Testis (tissue), 2 donors: ENCODE measurements at regions not wholly inside any gene's neighbourhood (a gene's known extent, or its start where the extent isn't known, plus 50 kb on each side); places are given as distances from the start of the nearest gene placed in this dataset.

Experiments
- DNase-seq: peaks from one replicate; pipeline ENCODE4 v3.0.0-alpha.2; 2019
- H3K27ac ChIP-seq, 2 donors: fragments of 200-600 bp; sonication (generic); one replicate each; pipeline ENCODE4 v1.5.1; 2019
- H3K27me3 ChIP-seq: fragments of 200-600 bp; sonication (generic); one replicate; pipeline ENCODE4 v1.5.1; 2019
- H3K36me3 ChIP-seq: fragments of 200-600 bp; sonication (generic); one replicate; pipeline ENCODE4 v1.5.1; 2017; ENCODE audit warnings: low read depth; ENCODE audit errors: missing control alignments
- H3K4me1 ChIP-seq: fragments of 200-600 bp; sonication (generic); one replicate; pipeline ENCODE4 v1.5.1; 2019
- H3K4me3 ChIP-seq, 2 donors: fragments of 200-600 bp; sonication (generic); one replicate each; pipeline ENCODE4 v1.5.1; 2017 to 2019
- H3K9me3 ChIP-seq: fragments of 200-600 bp; sonication (generic); one replicate; pipeline ENCODE4 v1.5.1; 2017
- CTCF ChIP-seq, 3 experiments: fragments of 450-650 bp in 2 of 3; fragments of 200-600 bp in 1 of 3; sonication (generic) in 1 of 3; IDR thresholded peaks; one replicate each; pipeline ENCODE4 v1.5.1; 2016 to 2019; ENCODE audit warnings: antibody characterized with exemption in 3 of 3, mild to moderate bottlenecking in 2 of 3, moderate library complexity in 1 of 3
- POLR2A ChIP-seq: fragments of 450-650 bp; IDR thresholded peaks from one replicate; pipeline ENCODE4 v1.6.1; 2017; ENCODE audit warnings: antibody characterized with exemption, mild to moderate bottlenecking, moderate library complexity
- WGBS, 2 donors: methylation state at CpG; one replicate each; pipeline ENCODE4 v1.1.5; 2018; 5-methylcytosine and 5-hydroxymethylcytosine counted together
- intact Hi-C: fragments of 100-400 bp; cut with DNase I; formaldehyde crosslinking; loops from one replicate; pipeline ENCODE4 v1.15.1; 2023; ENCODE audit warnings: low total_unique reads

GRCh38 chr12:115060477-115061168, 376.6 kb upstream of the TBX3 start:
- no peaks in the 10 kb centered on the region for H3K9me3 ChIP-seq
- TF ChIP-seq CTCF (IDR thresholded peaks at IDR 0.05) (no peak), POLR2A (no peak)
- H3K4me1 ChIP-seq: no peaks in the 10 kb centered on the region
- H3K36me3 ChIP-seq: no peaks in the 10 kb centered on the region
- no peak for DNase-seq
- no peaks in the 10 kb centered on the region for H3K27me3 ChIP-seq
- no peak overlapping the region for H3K27ac ChIP-seq
- 89 to 90% methylated on average over 6 of the region's 6 CpGs for WGBS, 2 donors
- H3K4me3 ChIP-seq: no peak overlapping the region
- intact Hi-C loops: no loop called here

- intact Hi-C loops: no loop called here
- no peaks in the 10 kb centered on the region for H3K27me3 ChIP-seq
- H3K4me1 ChIP-seq: no peaks in the 10 kb centered on the region
- TF ChIP-seq CTCF (IDR thresholded peaks at IDR 0.05) (no peak), POLR2A (no peak)
- no peak overlapping the region for H3K27ac ChIP-seq
- H3K9me3 ChIP-seq: no peaks in the 10 kb centered on the region
- no peak overlapping the region for H3K4me3 ChIP-seq
- 78 to 87% methylated on average over 1 of the region's 1 CpG for WGBS, 2 donors
- no peak for DNase-seq
- no peaks in the 10 kb centered on the region for H3K36me3 ChIP-seq
Measured at GRCh38 chr12:115057445-115057844, 373.5 kb upstream of the TBX3 start.

- WGBS, 2 donors: 50 to 59% methylated on average over 5 of the region's 5 CpGs
- no peak for DNase-seq
- Histone ChIP-seq H3K27me3 (no peaks in the 10 kb centered on the region), H3K9me3 (no peaks in the 10 kb centered on the region), H3K27ac (no peak overlapping the region), H3K4me3 (no peak overlapping the region), H3K36me3 (no peaks in the 10 kb centered on the region), H3K4me1 (no peaks in the 10 kb centered on the region)
- TF ChIP-seq POLR2A (no peak), CTCF (IDR thresholded peaks at IDR 0.05) (no peak)
- intact Hi-C loops: no loop called here
Measured at GRCh38 chr12:115051378-115051777, 367.4 kb upstream of the TBX3 start.

GRCh38 chr12:115049614-115050013, 365.6 kb upstream of the TBX3 start:
- intact Hi-C loops: no loop called here
- no peak overlapping the region for H3K4me3 ChIP-seq
- no peak for TF ChIP-seq POLR2A
- no peak for TF ChIP-seq CTCF (IDR thresholded peaks at IDR 0.05)
- no peak for DNase-seq
- no peaks in the 10 kb centered on the region for H3K27me3 ChIP-seq
- H3K27ac ChIP-seq: no peak overlapping the region
- no peaks in the 10 kb centered on the region for H3K36me3 ChIP-seq
- no peaks in the 10 kb centered on the region for H3K4me1 ChIP-seq
- 80 to 92% methylated on average over 4 of the region's 4 CpGs for WGBS, 2 donors
- H3K9me3 ChIP-seq: no peaks in the 10 kb centered on the region

GRCh38 chr12:115046805-115047204, 362.8 kb upstream of the TBX3 start:
- no peak overlapping the region for H3K4me3 ChIP-seq
- DNase-seq: no peak
- H3K27ac ChIP-seq: no peak overlapping the region
- H3K27me3 ChIP-seq: no peaks in the 10 kb centered on the region
- TF ChIP-seq CTCF (IDR thresholded peaks at IDR 0.05): no peak
- no peak for TF ChIP-seq POLR2A
- H3K36me3 ChIP-seq: no peaks in the 10 kb centered on the region
- H3K4me1 ChIP-seq: no peaks in the 10 kb centered on the region
- intact Hi-C loops: no loop called here
- no peaks in the 10 kb centered on the region for H3K9me3 ChIP-seq
- 97 to 100% methylated on average over 1 of the region's 1 CpG for WGBS, 2 donors
